HCT116 (cell line): ENCODE measurements at regions not wholly inside any gene's neighbourhood (a gene's known extent, or its start where the extent isn't known, plus 50 kb on each side); places are given as distances from the start of the nearest gene placed in this dataset.

Source experiments
- ATAC-seq: fragments of 200-7000 bp; cut with Tn5 transposase; 2 replicates; pipeline ENCODE4 v1.9.1; 2020; ENCODE audit warnings: mild to moderate bottlenecking, moderate library complexity
- BruUV-seq: library from RNA; stranded (reverse); fragments of 400-500 nt; replicated peaks from 2 replicates; lab custom pipeline; 2021; lab: Mats Ljungman, UMichigan
- CTCF ChIA-PET: fragments of 300-600 bp; sonication (Branson Sonifier 250); formaldehyde crosslinking; loops from one replicate; lab custom pipeline; 2021; ENCODE audit warnings: antibody characterized with exemption; lab: Charles Lee
- POLR2A ChIA-PET: fragments of 300-600, 350-600 bp; sonication (Branson Sonifier 250); formaldehyde crosslinking; loops from one replicate; lab custom pipeline; 2021; ENCODE audit warnings: antibody characterized with exemption; lab: Charles Lee
- RAD21 ChIA-PET, 2 experiments: fragments of 300-600 bp; sonication (Branson Sonifier 250); formaldehyde crosslinking; loops; one replicate each; lab custom pipeline; 2023; ENCODE audit warnings: low total read pairs in 2 of 2; ENCODE audit not compliant: uncharacterized antibody in 2 of 2, unreplicated experiment in 2 of 2, low non-redundant PET in 1 of 2; lab: Charles Lee
- DNase-seq: peaks from one replicate; pipeline ENCODE4 v3.0.0-alpha.2; 2010; ENCODE audit warnings: low read depth, low spot score
- H2AFZ ChIP-seq: fragments of 200-600 bp; shearing (Covaris generic), sonication (generic); 2 replicates; pipeline ENCODE4 v1.6.1; 2017; ENCODE audit warnings: low read depth, mixed run types, mixed read lengths, antibody characterized with exemption, low read length; ENCODE audit not compliant: poor library complexity, severe bottlenecking
- H3K27ac ChIP-seq: 2 replicates; pipeline ENCODE4 v1.5.1; 2012; ENCODE audit warnings: low read depth, low read length
- H3K27me3 ChIP-seq: fragments of 200-600 bp; sonication (generic); 2 replicates; pipeline ENCODE4 v1.6.1; 2016; ENCODE audit warnings: mixed run types, low read length, mixed read lengths; ENCODE audit not compliant: insufficient read depth
- H3K36me3 ChIP-seq, 2 experiments: fragments of 200-500 bp in 1 of 2; fragments of 200-600 bp in 1 of 2; sonication (Bioruptor generic) in 1 of 2; sonication (generic) in 1 of 2; 2 replicates each; pipeline versions ENCODE4 v1.5.1 to v1.6.1; 2014 to 2016; ENCODE audit warnings: low read length in 2 of 2, inconsistent platforms in 1 of 2, mixed read lengths in 1 of 2, mixed run types in 1 of 2; ENCODE audit not compliant: insufficient read depth in 2 of 2, control insufficient read depth in 1 of 2
- H3K4me1 ChIP-seq, 2 experiments: fragments of 200-600 bp in 1 of 2; sonication (generic) in 1 of 2; 2 replicates each; pipeline versions ENCODE4 v1.5.1 to v1.6.1; 2012 to 2017; ENCODE audit warnings: low read length in 2 of 2, inconsistent platforms in 1 of 2, mild to moderate bottlenecking in 1 of 2, mixed read lengths in 1 of 2, mixed run types in 1 of 2, moderate library complexity in 1 of 2; ENCODE audit not compliant: insufficient read depth in 2 of 2, control insufficient read depth in 1 of 2
- H3K4me2 ChIP-seq: fragments of 200-600 bp; sonication (generic); 2 replicates; pipeline ENCODE4 v1.6.1; 2017; ENCODE audit warnings: mixed run types, low read length, mixed read lengths
- H3K4me3 ChIP-seq, 2 experiments: fragments of 200-600 bp in 1 of 2; sonication (generic) in 1 of 2; replicated peaks in 1 of 2; 2 replicates each; pipeline ENCODE4 v1.5.1; 2011 to 2016; ENCODE audit warnings: low read length in 2 of 2, control low read depth in 1 of 2, low read depth in 1 of 2, mild to moderate bottlenecking in 1 of 2, mixed read lengths in 1 of 2, mixed run types in 1 of 2
- H3K79me2 ChIP-seq: fragments of 200-600 bp; sonication (generic); 2 replicates; pipeline ENCODE4 v1.6.1; 2017; ENCODE audit warnings: mild to moderate bottlenecking, mixed run types, low read length, moderate library complexity, mixed read lengths; ENCODE audit not compliant: insufficient read depth
- H3K9ac ChIP-seq: fragments of 200-600 bp; sonication (generic); 2 replicates; pipeline ENCODE4 v1.6.1; 2016; ENCODE audit warnings: low read length, mixed read lengths
- H3K9me2 ChIP-seq: fragments of 200-600 bp; sonication (generic), shearing (Covaris generic); 2 replicates; pipeline ENCODE4 v1.6.1; 2017; ENCODE audit warnings: mixed run types, mild to moderate bottlenecking, moderate library complexity; ENCODE audit not compliant: insufficient read depth
- H3K9me3 ChIP-seq, 2 experiments: fragments of 200-500 bp in 1 of 2; fragments of 200-600 bp in 1 of 2; sonication (Bioruptor generic) in 1 of 2; sonication (generic) in 1 of 2; 2 replicates each; pipeline ENCODE4 v1.6.1; 2014 to 2017; ENCODE audit warnings: low read length in 2 of 2, mixed read lengths in 2 of 2, inconsistent platforms in 1 of 2, low read depth in 1 of 2, mild to moderate bottlenecking in 1 of 2, mixed run types in 1 of 2, moderate library complexity in 1 of 2; ENCODE audit not compliant: control insufficient read depth in 1 of 2, insufficient read depth in 1 of 2
- H4K20me1 ChIP-seq: fragments of 200-600 bp; sonication (generic), shearing (Covaris generic); 2 replicates; pipeline ENCODE4 v1.6.1; 2017; ENCODE audit warnings: mixed run types, mild to moderate bottlenecking, moderate library complexity; ENCODE audit not compliant: insufficient read depth
- CEBPB ChIP-seq: IDR thresholded peaks from 2 replicates; pipeline ENCODE4 v1.6.1; 2012; ENCODE audit warnings: low read depth
- EZH2 ChIP-seq: fragments of 200-600 bp; sonication (generic); IDR thresholded peaks from 2 replicates; pipeline ENCODE4 v1.6.1; 2017; ENCODE audit warnings: antibody characterized with exemption, mixed run types
- FOSL1 ChIP-seq: IDR thresholded peaks from 2 replicates; pipeline ENCODE4 v1.6.1; 2012; ENCODE audit warnings: low read depth
- JUND ChIP-seq: IDR thresholded peaks from 2 replicates; pipeline ENCODE4 v1.6.1; 2012
- POLR2AphosphoS5 ChIP-seq: IDR thresholded peaks from 2 replicates; pipeline ENCODE4 v1.6.1; 2011; ENCODE audit warnings: mild to moderate bottlenecking, low read depth, low read length, moderate library complexity
- RAD21 ChIP-seq: IDR thresholded peaks from 2 replicates; pipeline ENCODE4 v1.6.1; 2012; ENCODE audit warnings: low read depth, mild to moderate bottlenecking
- SP1 ChIP-seq: IDR thresholded peaks from 2 replicates; pipeline ENCODE4 v1.6.1; 2012; ENCODE audit warnings: low read depth
- intact Hi-C: fragments of 100-400 bp; cut with micrococcal nuclease; formaldehyde crosslinking; loops from 2 replicates; pipeline ENCODE4 v1.10.0; 2022
- TF ChIP-seq, protein P1 (sequence below): IDR thresholded peaks from 2 replicates; pipeline ENCODE4 v1.6.1; 2012
- TF ChIP-seq, protein P2 (sequence below): IDR thresholded peaks from 2 replicates; pipeline ENCODE4 v1.6.1; 2012
- TF ChIP-seq, protein P3 (sequence below): IDR thresholded peaks from 2 replicates; pipeline ENCODE4 v1.6.1; 2011; ENCODE audit warnings: mild to moderate bottlenecking, low read length, moderate library complexity; ENCODE audit not compliant: insufficient replicate concordance; ENCODE audit errors: extremely low read depth

DNA sequence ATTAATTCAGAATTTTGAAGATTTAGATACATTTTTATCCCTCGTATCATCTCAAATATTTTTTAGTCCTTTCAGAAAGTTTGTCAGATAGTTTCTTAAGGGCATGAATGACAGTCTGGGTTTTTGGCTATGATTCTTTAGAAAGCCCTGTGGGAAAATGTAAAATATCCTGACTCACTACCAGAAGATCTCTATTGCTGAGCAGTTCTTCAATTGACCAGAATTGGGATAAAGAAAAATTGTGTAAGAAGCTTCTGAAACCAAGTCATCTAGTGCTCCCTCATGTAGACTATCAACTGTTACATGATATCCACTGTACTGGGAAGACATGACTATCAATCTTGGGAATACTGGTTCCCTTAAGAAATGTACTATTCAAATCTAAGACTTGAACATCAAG lies 608.3 kb upstream of the CHRM3 start:
- H3K79me2 ChIP-seq, result no peaks in the 10 kb centered on the region
- H3K36me3 ChIP-seq, result no peaks in the 10 kb centered on the region
- H3K27ac ChIP-seq, result no peak overlapping the region
- ChIA-PET POLR2A (no interaction called here), RAD21 (no interaction called here), CTCF (no interaction called here)
- no peaks in the 10 kb centered on the region for H3K4me1 ChIP-seq
- TF ChIP-seq POLR2AphosphoS5 (no peak), EZH2 (no peak), FOSL1 (no peak), RAD21 (no peak), CEBPB (no peak), JUND (no peak), SP1 (no peak)
- TF ChIP-seq, protein P1, sequence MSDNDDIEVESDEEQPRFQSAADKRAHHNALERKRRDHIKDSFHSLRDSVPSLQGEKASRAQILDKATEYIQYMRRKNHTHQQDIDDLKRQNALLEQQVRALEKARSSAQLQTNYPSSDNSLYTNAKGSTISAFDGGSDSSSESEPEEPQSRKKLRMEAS, result no peak
- TF ChIP-seq, protein P2, sequence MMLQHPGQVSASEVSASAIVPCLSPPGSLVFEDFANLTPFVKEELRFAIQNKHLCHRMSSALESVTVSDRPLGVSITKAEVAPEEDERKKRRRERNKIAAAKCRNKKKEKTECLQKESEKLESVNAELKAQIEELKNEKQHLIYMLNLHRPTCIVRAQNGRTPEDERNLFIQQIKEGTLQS, result no peak
- TF ChIP-seq, protein P3, sequence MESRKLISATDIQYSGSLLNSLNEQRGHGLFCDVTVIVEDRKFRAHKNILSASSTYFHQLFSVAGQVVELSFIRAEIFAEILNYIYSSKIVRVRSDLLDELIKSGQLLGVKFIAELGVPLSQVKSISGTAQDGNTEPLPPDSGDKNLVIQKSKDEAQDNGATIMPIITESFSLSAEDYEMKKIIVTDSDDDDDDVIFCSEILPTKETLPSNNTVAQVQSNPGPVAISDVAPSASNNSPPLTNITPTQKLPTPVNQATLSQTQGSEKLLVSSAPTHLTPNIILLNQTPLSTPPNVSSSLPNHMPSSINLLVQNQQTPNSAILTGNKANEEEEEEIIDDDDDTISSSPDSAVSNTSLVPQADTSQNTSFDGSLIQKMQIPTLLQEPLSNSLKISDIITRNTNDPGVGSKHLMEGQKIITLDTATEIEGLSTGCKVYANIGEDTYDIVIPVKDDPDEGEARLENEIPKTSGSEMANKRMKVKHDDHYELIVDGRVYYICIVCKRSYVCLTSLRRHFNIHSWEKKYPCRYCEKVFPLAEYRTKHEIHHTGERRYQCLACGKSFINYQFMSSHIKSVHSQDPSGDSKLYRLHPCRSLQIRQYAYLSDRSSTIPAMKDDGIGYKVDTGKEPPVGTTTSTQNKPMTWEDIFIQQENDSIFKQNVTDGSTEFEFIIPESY, result no peak
- H2AFZ ChIP-seq, result no peak overlapping the region
- no peak overlapping the region for H3K9ac ChIP-seq
- no peaks in the 10 kb centered on the region for H4K20me1 ChIP-seq
- H3K9me3 ChIP-seq, result peaks cover 18 to 41% of the 10 kb centered on the region in 2 experiments; a peak in 2 of 4 replicates
- ATAC-seq, result no peak
- no peak for DNase-seq
- no TSS peak for BruUV-seq
- H3K9me2 ChIP-seq, result no peaks in the 10 kb centered on the region
- no peak overlapping the region for H3K4me2 ChIP-seq
- H3K27me3 ChIP-seq, result no peaks in the 10 kb centered on the region
- intact Hi-C loops, result no loop called here
- no peak overlapping the region for H3K4me3 ChIP-seq
